Astrocyte (in vitro differentiated cells and primary cell): ENCODE measurements at regions not wholly inside any gene's neighbourhood (a gene's known extent, or its start where the extent isn't known, plus 50 kb on each side); places are given as distances from the start of the nearest gene placed in this dataset.

ENCODE experiments used
- EZH2 ChIP-seq: IDR thresholded peaks from 2 replicates; pipeline ENCODE4 v1.6.1; 2012; ENCODE audit warnings: mild to moderate bottlenecking, low read length, inconsistent platforms; ENCODE audit not compliant: insufficient read depth
- TF ChIP-seq, protein P1 (sequence below): IDR thresholded peaks from 2 replicates; pipeline ENCODE4 v1.5.1; 2011; ENCODE audit warnings: low read depth, mild to moderate bottlenecking, inconsistent platforms, low read length, moderate library complexity; ENCODE audit not compliant: insufficient read depth

DNA sequence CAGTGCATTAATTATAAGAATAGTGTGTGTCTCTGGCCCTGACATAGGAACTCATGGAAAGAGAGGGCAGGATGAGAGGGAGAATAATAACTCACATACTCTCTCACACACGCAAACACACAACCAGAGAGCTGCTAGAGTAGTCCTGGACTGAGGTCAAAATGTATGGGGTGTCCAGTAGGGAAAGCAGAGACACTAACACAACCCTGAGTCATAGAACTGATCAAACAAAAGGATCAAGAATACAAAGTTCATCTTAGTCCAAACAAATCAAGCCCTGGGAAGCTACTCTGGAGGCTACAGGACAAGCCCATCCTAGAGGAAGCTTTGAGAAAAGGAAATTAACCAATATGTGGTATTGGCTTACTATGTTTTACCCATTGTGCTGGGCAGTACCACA, 178.5 kb upstream of the GUCY1A2 start:
- TF ChIP-seq, protein P1, sequence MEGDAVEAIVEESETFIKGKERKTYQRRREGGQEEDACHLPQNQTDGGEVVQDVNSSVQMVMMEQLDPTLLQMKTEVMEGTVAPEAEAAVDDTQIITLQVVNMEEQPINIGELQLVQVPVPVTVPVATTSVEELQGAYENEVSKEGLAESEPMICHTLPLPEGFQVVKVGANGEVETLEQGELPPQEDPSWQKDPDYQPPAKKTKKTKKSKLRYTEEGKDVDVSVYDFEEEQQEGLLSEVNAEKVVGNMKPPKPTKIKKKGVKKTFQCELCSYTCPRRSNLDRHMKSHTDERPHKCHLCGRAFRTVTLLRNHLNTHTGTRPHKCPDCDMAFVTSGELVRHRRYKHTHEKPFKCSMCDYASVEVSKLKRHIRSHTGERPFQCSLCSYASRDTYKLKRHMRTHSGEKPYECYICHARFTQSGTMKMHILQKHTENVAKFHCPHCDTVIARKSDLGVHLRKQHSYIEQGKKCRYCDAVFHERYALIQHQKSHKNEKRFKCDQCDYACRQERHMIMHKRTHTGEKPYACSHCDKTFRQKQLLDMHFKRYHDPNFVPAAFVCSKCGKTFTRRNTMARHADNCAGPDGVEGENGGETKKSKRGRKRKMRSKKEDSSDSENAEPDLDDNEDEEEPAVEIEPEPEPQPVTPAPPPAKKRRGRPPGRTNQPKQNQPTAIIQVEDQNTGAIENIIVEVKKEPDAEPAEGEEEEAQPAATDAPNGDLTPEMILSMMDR: no peak
- no peak for TF ChIP-seq EZH2
